ENCODE measurements at regions not wholly inside any gene's neighbourhood (a gene's known extent, or its start where the extent isn't known, plus 50 kb on each side); places are given as distances from the start of the nearest gene placed in this dataset.

DNA sequence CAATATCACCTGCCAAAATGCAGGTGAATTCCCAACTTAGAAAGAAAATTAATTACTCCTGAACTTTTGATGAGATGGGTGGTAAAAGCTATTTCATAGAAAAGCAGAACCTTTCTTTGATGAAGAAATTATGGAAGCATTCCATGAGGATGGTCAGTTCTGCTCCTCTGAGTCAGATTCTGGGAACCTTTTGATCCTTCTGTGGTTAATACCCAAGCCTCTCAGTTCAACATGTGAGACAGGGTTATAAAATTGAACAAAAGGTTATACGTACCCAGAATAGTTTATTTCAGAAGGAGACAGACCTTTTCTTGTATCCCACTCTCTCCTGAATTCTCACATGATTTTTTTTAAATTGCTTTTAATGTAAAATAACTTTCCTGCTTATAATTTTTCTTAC lies 767.6 kb upstream of the ADAMTS16 start:
- in situ Hi-C loops (cut with HindIII; ENCODE audit: low pct_ligation_motif_present, low sequenced_read_pairs) = no loop called here
- no peak for DNase-seq
- no peaks in the 10 kb centered on the region for H3K27me3 ChIP-seq (replicated peaks)
- no peak overlapping the region for H3K27ac ChIP-seq
- no peak for TF ChIP-seq CTCF (IDR thresholded peaks at IDR 0.05; ENCODE audit: low read depth, low read length, missing control alignments)
- no peak overlapping the region for H3K4me3 ChIP-seq (ENCODE audit: low read depth, low read length)
- no peaks in the 10 kb centered on the region for H3K36me3 ChIP-seq (replicated peaks)

GRCh38 chr5:4373051-4373820 lies 766.9 kb upstream of the ADAMTS16 start:
- Histone ChIP-seq H3K36me3 (replicated peaks) (no peaks in the 10 kb centered on the region), H3K27me3 (replicated peaks) (no peaks in the 10 kb centered on the region), H3K27ac (no peak overlapping the region), H3K4me3 (ENCODE audit: low read depth, low read length) (no peak overlapping the region)
- DNase-seq = no peak
- in situ Hi-C loops (cut with HindIII; ENCODE audit: low pct_ligation_motif_present, low sequenced_read_pairs) = no loop called here
- no peak for TF ChIP-seq CTCF (IDR thresholded peaks at IDR 0.05; ENCODE audit: low read depth, low read length, missing control alignments)

DNA sequence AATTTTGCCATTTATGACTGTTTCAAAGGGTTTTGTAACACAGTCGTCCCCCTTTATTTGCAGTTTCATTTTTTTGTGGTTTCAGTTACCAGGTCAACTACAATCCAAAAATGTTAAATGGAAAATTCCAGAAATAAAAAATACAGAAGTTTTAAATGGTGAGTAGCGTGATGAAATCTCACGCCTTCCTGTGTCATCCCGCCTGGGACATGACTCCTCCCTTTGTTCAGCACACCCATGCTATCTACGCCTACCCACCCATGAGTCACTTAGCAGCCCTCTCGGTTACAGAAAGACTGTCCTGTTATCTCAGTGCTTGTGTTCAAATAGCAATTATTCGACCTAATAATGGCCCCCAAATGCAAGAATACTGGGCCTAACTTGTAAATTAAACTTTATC lies 765.3 kb upstream of the ADAMTS16 start:
- DNase-seq = no peak
- no peak for TF ChIP-seq CTCF (IDR thresholded peaks at IDR 0.05; ENCODE audit: low read depth, low read length, missing control alignments)
- in situ Hi-C loops (cut with HindIII; ENCODE audit: low pct_ligation_motif_present, low sequenced_read_pairs) = no loop called here
- no peaks in the 10 kb centered on the region for H3K36me3 ChIP-seq (replicated peaks)
- no peaks in the 10 kb centered on the region for H3K27me3 ChIP-seq (replicated peaks)
- H3K27ac ChIP-seq = no peak overlapping the region
- no peak overlapping the region for H3K4me3 ChIP-seq (ENCODE audit: low read depth, low read length)

DNA sequence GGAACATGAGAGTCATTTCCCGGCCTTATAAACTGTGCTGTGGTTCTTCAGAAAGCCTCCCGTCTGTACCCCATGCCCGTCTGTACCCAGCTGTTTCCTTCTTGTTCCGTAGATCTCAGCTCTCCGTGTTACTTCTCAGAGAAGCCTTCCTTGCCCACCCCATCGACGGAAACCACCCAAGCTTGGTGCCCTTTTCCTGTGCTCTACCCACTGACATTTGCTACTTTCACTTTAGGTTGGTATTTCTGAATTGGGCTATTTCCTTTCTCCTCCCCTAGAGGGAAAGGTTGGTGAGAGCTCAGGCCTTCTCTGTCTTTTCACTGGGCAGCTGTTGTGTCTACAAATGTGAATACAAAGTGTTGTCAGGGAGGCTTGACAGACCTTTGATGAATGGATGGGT lies 764.5 kb upstream of the ADAMTS16 start:
- H3K4me3 ChIP-seq (ENCODE audit: low read depth, low read length) = no peak overlapping the region
- no peak overlapping the region for H3K27ac ChIP-seq
- no peaks in the 10 kb centered on the region for H3K27me3 ChIP-seq (replicated peaks)
- no peak for TF ChIP-seq CTCF (IDR thresholded peaks at IDR 0.05; ENCODE audit: low read depth, low read length, missing control alignments)
- in situ Hi-C loops (cut with HindIII; ENCODE audit: low pct_ligation_motif_present, low sequenced_read_pairs) = no loop called here
- H3K36me3 ChIP-seq (replicated peaks) = no peaks in the 10 kb centered on the region
- DNase-seq = no peak

GRCh38 chr5:4383102-4383501 lies 757.0 kb upstream of the ADAMTS16 start:
- no peak for DNase-seq
- H3K27me3 ChIP-seq (replicated peaks) = no peaks in the 10 kb centered on the region
- in situ Hi-C loops (cut with HindIII; ENCODE audit: low pct_ligation_motif_present, low sequenced_read_pairs) = no loop called here
- H3K27ac ChIP-seq = no peak overlapping the region
- no peak overlapping the region for H3K4me3 ChIP-seq (ENCODE audit: low read depth, low read length)
- H3K36me3 ChIP-seq (replicated peaks) = no peaks in the 10 kb centered on the region
- TF ChIP-seq CTCF (IDR thresholded peaks at IDR 0.05; ENCODE audit: low read depth, low read length, missing control alignments) = no peak
